ENCODE measurements at regions not wholly inside any gene's neighbourhood (a gene's known extent, or its start where the extent isn't known, plus 50 kb on each side); places are given as distances from the start of the nearest gene placed in this dataset.

DNA sequence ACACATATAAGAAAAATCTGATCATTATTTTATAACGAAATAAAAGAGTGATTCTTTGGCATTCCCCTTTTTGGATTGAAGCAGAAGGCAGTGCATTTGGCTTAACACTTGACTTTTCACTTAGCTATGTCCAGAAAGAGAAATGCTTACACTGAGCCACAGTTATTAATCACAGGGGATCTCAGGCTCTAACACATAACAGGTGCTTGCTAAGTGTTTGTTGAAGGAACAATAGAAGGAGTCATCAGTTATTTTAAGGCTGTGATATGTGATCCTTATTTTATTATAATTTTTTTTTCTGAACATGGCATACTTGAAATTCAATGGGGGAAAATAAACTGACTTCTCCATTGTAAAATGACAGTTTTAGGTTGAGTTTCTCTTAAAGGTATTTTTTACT is 209.5 kb downstream of the UBE2E3 start:
- no peaks in the 10 kb centered on the region for H3K4me1 ChIP-seq (ENCODE audit: control insufficient read depth, insufficient read depth, low read length)
- H3K27me3 ChIP-seq (replicated peaks; ENCODE audit: control insufficient read depth, insufficient read depth, low read length): no peaks in the 10 kb centered on the region
- no peak overlapping the region for H3K9ac ChIP-seq (ENCODE audit: low read length)
- H3K9me3 ChIP-seq (ENCODE audit: control insufficient read depth, low read length): no peaks in the 10 kb centered on the region
- no peak overlapping the region for H3K4me3 ChIP-seq (ENCODE audit: low read length)
- no peak for DNase-seq (ENCODE audit: low read depth)
- no peaks in the 10 kb centered on the region for H3K36me3 ChIP-seq (ENCODE audit: control insufficient read depth, insufficient read depth, low read length, severe bottlenecking)

DNA sequence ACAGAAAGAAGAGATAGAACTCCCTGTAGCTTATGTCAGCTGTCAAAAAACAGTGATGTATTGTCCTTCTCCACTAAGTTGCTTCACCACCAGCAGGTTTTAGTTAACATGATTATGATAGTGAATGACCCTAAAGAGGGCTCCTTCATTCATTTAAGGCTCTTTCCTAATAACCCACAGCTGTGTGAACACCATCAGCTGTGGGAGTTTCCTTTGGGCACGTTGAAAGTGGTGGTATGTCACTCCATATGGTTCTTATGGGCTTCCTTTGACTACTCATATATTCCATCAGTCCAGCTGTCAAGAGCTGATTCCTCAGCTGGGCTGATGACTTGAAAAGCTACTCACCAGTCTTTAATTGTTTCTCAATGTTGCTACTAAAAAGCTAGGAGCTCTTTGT is 210.3 kb downstream of the UBE2E3 start:
- no peak for DNase-seq (ENCODE audit: low read depth)

DNA sequence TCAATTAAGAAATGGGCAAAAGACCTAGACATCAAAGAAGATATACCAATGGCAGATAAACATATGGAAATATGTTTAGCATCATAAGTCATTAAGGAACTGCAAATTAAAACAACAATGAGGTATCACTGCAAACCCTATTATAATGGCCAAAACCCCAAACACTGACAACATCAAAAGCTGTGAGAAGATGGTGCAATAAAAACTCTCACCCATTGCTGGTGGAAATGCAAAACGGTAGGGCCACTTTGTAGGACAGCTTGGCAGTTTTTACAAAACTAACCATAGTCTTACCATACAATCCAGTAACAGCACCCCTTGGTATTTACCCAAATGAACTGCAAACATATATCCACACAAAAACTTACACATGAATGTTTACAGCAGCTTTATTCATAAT is 213.1 kb downstream of the UBE2E3 start:
- no peak overlapping the region for H3K9ac ChIP-seq (ENCODE audit: low read length)
- H3K4me1 ChIP-seq (ENCODE audit: control insufficient read depth, insufficient read depth, low read length): no peaks in the 10 kb centered on the region
- H3K4me3 ChIP-seq (ENCODE audit: low read length): no peak overlapping the region

More for the DNA sequence above, 210.3 kb downstream of the UBE2E3 start:
- Histone ChIP-seq H3K4me1 (ENCODE audit: control insufficient read depth, insufficient read depth, low read length) (no peaks in the 10 kb centered on the region), H3K9me3 (ENCODE audit: control insufficient read depth, low read length) (no peaks in the 10 kb centered on the region), H3K27me3 (replicated peaks; ENCODE audit: control insufficient read depth, insufficient read depth, low read length) (no peaks in the 10 kb centered on the region), H3K4me3 (ENCODE audit: low read length) (no peak overlapping the region), H3K9ac (ENCODE audit: low read length) (no peak overlapping the region), H3K36me3 (ENCODE audit: control insufficient read depth, insufficient read depth, low read length, severe bottlenecking) (no peaks in the 10 kb centered on the region)

GRCh38 chr2:181196401-181196800 is 216.0 kb downstream of the UBE2E3 start:
- no peak for DNase-seq (ENCODE audit: low read depth)
- Histone ChIP-seq H3K36me3 (ENCODE audit: control insufficient read depth, insufficient read depth, low read length, severe bottlenecking) (no peaks in the 10 kb centered on the region), H3K4me1 (ENCODE audit: control insufficient read depth, insufficient read depth, low read length) (no peaks in the 10 kb centered on the region), H3K27me3 (replicated peaks; ENCODE audit: control insufficient read depth, insufficient read depth, low read length) (no peaks in the 10 kb centered on the region), H3K4me3 (ENCODE audit: low read length) (no peak overlapping the region), H3K9me3 (ENCODE audit: control insufficient read depth, low read length) (no peaks in the 10 kb centered on the region), H3K9ac (ENCODE audit: low read length) (no peak overlapping the region)

More for the DNA sequence above, 213.1 kb downstream of the UBE2E3 start:
- H3K36me3 ChIP-seq (ENCODE audit: control insufficient read depth, insufficient read depth, low read length, severe bottlenecking): no peaks in the 10 kb centered on the region
- H3K9me3 ChIP-seq (ENCODE audit: control insufficient read depth, low read length): no peaks in the 10 kb centered on the region
- H3K27me3 ChIP-seq (replicated peaks; ENCODE audit: control insufficient read depth, insufficient read depth, low read length): no peaks in the 10 kb centered on the region
- no peak for DNase-seq (ENCODE audit: low read depth)

DNA sequence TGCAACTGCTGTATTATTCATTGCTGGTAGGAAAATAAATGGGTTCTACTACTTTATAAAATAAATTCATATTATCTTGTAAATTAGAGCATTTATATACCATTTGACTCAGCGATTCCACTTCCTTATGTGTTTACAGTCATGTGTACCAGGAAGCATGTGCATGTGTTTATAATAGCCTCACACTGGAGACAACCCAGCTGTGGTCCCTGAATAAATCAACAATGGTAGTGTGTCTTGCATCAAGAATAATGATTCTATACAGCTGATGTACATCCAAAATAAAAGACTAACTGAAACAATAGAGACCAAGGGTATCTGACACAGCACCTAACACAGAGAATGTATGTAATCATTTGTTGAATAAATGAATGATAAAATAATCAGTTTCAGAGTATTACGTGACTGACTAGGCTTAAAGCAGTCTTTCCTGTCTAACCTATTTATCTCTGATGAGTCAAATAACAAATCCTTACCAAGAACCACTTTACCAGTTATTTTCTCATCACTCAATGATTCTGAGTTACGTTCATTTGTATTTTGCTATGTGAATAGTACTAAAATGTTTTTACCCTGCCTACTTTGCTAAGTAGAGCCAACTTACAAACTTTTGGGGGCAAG is 216.8 kb downstream of the UBE2E3 start:
- Histone ChIP-seq H3K36me3 (ENCODE audit: control insufficient read depth, insufficient read depth, low read length, severe bottlenecking) (no peaks in the 10 kb centered on the region), H3K9me3 (ENCODE audit: control insufficient read depth, low read length) (no peaks in the 10 kb centered on the region), H3K9ac (ENCODE audit: low read length) (no peak overlapping the region), H3K27me3 (replicated peaks; ENCODE audit: control insufficient read depth, insufficient read depth, low read length) (no peaks in the 10 kb centered on the region), H3K4me3 (ENCODE audit: low read length) (no peak overlapping the region), H3K4me1 (ENCODE audit: control insufficient read depth, insufficient read depth, low read length) (no peaks in the 10 kb centered on the region)
- DNase-seq (ENCODE audit: low read depth): no peak

DNA sequence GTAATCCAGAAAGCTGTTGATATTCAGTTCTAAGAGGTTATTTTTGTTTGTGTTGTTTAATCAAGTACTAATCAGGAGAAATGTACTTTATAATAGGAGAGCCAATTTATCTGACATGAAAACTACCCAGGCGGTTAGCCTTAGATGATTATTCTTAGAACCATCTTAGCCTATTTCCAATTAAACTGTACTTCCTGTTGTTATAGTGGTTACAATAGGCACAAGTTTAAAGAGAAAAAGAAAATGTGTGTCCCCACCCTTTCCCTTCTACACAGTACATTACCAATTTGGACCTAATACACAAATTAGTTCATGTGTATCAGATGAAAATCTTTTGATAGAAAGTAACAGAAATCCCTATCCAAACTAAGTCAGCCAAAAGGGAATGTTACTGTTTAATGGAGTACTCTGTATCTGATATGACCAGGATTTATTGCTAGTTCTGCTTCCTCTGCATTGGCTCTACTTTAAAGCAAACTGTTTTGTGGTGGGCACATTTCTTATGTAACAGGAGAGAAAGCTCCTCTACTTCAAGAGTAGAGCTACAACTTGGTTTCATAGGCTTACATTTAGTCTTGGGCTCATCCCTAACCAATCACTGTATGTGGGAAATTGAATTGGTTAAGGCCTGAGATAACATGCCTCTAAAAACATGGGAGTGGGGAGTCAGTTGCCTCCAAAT is 217.9 kb downstream of the UBE2E3 start:
- no peaks in the 10 kb centered on the region for H3K9me3 ChIP-seq (ENCODE audit: control insufficient read depth, low read length)
- H3K4me1 ChIP-seq (ENCODE audit: control insufficient read depth, insufficient read depth, low read length): peaks cover 5% of the 10 kb centered on the region
- no peak overlapping the region for H3K4me3 ChIP-seq (ENCODE audit: low read length)
- H3K9ac ChIP-seq (ENCODE audit: low read length): no peak overlapping the region
- no peaks in the 10 kb centered on the region for H3K27me3 ChIP-seq (replicated peaks; ENCODE audit: control insufficient read depth, insufficient read depth, low read length)
- no peaks in the 10 kb centered on the region for H3K36me3 ChIP-seq (ENCODE audit: control insufficient read depth, insufficient read depth, low read length, severe bottlenecking)
- DNase-seq (ENCODE audit: low read depth): no peak

DNA sequence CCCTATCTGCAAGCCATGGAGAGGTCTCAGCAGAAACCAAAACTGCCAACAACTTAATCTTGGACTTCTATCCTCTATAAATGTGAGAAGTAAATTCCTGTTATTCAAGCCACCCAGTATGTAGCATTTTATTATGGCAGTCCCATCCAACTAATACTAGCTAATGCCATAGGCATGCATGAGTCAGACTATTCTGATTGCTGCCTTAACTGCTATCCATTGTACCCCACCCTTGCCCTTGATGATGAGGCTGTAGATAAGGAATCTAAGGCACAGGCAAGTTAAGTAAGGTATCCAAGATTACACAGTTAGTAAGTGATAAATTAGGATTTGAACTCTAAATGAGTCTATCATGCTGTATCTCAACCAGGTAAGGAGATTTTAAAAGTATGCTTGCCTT is 223.0 kb downstream of the UBE2E3 start:
- Histone ChIP-seq H3K9ac (ENCODE audit: low read length) (no peak overlapping the region), H3K9me3 (ENCODE audit: control insufficient read depth, low read length) (peaks cover 5% of the 10 kb centered on the region), H3K4me3 (ENCODE audit: low read length) (no peak overlapping the region), H3K4me1 (ENCODE audit: control insufficient read depth, insufficient read depth, low read length) (peaks cover 12% of the 10 kb centered on the region), H3K36me3 (ENCODE audit: control insufficient read depth, insufficient read depth, low read length, severe bottlenecking) (no peaks in the 10 kb centered on the region), H3K27me3 (replicated peaks; ENCODE audit: control insufficient read depth, insufficient read depth, low read length) (no peaks in the 10 kb centered on the region)
- DNase-seq (ENCODE audit: low read depth): peak; percentile 53

DNA sequence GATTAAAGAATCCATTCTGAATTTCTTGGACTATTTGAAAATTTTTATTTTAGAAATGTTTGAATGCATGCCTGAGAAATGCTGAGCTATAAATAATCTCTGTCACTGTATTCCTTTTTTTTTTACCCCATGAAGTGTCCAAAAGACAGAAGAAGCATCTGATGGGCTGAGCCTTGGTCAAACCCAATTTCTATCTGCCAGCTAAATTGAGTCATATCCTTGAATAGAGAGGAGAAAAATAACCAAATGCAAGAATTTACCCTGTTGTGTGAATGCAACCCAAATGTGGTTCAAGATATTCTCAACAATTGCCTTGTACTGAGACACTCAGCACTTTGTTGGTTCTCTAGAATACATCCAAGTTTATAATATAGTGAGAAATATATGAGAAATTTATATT is 223.5 kb downstream of the UBE2E3 start:
- Histone ChIP-seq H3K36me3 (ENCODE audit: control insufficient read depth, insufficient read depth, low read length, severe bottlenecking) (no peaks in the 10 kb centered on the region), H3K9me3 (ENCODE audit: control insufficient read depth, low read length) (peaks cover 5% of the 10 kb centered on the region), H3K9ac (ENCODE audit: low read length) (no peak overlapping the region), H3K4me1 (ENCODE audit: control insufficient read depth, insufficient read depth, low read length) (peaks cover 12% of the 10 kb centered on the region), H3K27me3 (replicated peaks; ENCODE audit: control insufficient read depth, insufficient read depth, low read length) (no peaks in the 10 kb centered on the region), H3K4me3 (ENCODE audit: low read length) (no peak overlapping the region)
- DNase-seq (ENCODE audit: low read depth): peak; percentile 7

DNA sequence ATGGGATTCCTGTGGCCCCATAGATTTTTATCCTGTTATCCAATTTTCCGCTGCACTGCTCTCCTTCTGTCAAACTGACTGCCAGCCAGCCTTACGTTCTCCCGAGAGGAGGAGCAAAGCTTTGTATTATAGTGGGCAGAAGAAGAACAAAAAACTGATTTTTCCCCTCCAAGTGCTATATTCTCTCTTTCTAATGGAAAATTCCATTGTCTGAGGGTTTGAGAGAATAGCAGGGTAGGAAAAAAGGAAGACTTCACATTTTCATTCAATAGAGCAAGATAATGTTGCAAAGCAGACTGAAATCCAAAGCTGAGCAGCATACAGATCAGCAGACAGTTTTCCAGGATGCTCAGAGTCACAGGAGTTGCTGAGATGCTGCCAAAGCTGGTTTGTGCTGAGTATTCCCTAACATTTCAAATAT is 238.0 kb downstream of the UBE2E3 start:
- Histone ChIP-seq H3K9me3 (ENCODE audit: control insufficient read depth, low read length) (no peaks in the 10 kb centered on the region), H3K36me3 (ENCODE audit: control insufficient read depth, insufficient read depth, low read length, severe bottlenecking) (no peaks in the 10 kb centered on the region), H3K4me1 (ENCODE audit: control insufficient read depth, insufficient read depth, low read length) (no peaks in the 10 kb centered on the region), H3K4me3 (ENCODE audit: low read length) (no peak overlapping the region), H3K9ac (ENCODE audit: low read length) (no peak overlapping the region), H3K27me3 (replicated peaks; ENCODE audit: control insufficient read depth, insufficient read depth, low read length) (no peaks in the 10 kb centered on the region)
- no peak for DNase-seq (ENCODE audit: low read depth)

DNA sequence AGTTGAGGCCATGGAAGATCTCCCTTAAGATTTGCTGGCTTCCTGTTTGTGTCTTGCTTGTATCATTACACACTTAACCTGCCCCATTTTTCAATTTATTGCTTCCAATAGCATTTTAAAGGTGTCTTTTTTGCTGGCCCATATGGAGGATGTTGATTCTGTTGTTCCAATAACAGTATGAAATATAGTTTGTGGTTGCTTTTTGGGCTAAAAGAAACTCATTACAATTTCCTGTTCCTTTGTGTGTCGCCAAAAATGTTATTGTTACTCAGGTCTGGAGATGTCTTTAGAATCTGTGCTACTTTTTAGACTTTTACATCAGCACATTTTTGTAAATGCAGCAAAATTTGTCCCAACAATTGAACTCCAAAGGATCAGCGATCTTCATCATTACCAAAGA is 234.0 kb upstream of the ITGA4 start:
- H3K4me1 ChIP-seq (ENCODE audit: control insufficient read depth, insufficient read depth, low read length): no peaks in the 10 kb centered on the region
- no peak overlapping the region for H3K9ac ChIP-seq (ENCODE audit: low read length)
- no peaks in the 10 kb centered on the region for H3K27me3 ChIP-seq (replicated peaks; ENCODE audit: control insufficient read depth, insufficient read depth, low read length)
- DNase-seq (ENCODE audit: low read depth): no peak
- H3K4me3 ChIP-seq (ENCODE audit: low read length): no peak overlapping the region
- H3K9me3 ChIP-seq (ENCODE audit: control insufficient read depth, low read length): no peaks in the 10 kb centered on the region
- no peaks in the 10 kb centered on the region for H3K36me3 ChIP-seq (ENCODE audit: control insufficient read depth, insufficient read depth, low read length, severe bottlenecking)

DNA sequence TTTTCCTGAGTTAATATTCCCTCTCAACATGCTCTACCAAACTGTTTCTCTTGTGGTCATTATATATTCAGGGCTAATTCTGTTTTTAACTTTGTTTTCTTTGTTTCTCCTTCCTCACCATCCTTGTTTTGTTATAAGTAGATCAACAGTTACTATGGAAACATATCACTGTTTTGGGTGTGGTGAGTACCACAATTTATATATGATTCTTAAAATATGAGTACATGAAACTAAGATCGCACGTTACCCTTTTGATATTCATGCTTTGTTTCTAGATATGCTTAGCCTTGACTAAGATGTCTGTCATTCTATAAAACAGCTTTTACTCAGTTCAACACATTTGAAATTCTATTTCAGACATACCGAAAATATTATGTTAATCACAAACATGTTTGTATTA is 232.3 kb upstream of the ITGA4 start:
- Histone ChIP-seq H3K9me3 (ENCODE audit: control insufficient read depth, low read length) (no peaks in the 10 kb centered on the region), H3K36me3 (ENCODE audit: control insufficient read depth, insufficient read depth, low read length, severe bottlenecking) (no peaks in the 10 kb centered on the region), H3K4me1 (ENCODE audit: control insufficient read depth, insufficient read depth, low read length) (no peaks in the 10 kb centered on the region), H3K27me3 (replicated peaks; ENCODE audit: control insufficient read depth, insufficient read depth, low read length) (no peaks in the 10 kb centered on the region), H3K9ac (ENCODE audit: low read length) (no peak overlapping the region), H3K4me3 (ENCODE audit: low read length) (no peak overlapping the region)
- DNase-seq (ENCODE audit: low read depth): no peak

DNA sequence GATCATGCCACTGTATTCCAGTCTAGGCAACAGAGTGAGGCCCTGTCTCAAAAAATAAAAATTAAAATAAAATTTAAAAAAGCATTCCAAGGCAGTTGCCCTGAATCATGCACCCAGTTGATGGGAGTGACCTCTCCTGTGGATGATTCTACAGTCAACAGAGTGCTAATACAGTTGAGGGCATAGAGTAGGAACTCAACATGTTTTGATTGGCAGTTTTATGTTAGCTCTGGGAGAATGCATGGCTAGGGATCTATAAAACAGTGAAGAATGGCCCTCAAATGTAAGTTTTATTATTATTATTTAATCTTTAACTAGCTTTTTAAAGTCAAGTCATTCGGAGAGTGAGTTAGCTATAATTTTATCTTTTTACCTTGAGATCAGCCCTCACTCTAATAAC is 228.5 kb upstream of the ITGA4 start:
- no peak overlapping the region for H3K9ac ChIP-seq (ENCODE audit: low read length)
- H3K4me3 ChIP-seq (ENCODE audit: low read length): no peak overlapping the region
- no peaks in the 10 kb centered on the region for H3K9me3 ChIP-seq (ENCODE audit: control insufficient read depth, low read length)
- no peaks in the 10 kb centered on the region for H3K27me3 ChIP-seq (replicated peaks; ENCODE audit: control insufficient read depth, insufficient read depth, low read length)
- H3K4me1 ChIP-seq (ENCODE audit: control insufficient read depth, insufficient read depth, low read length): no peaks in the 10 kb centered on the region
- no peak for DNase-seq (ENCODE audit: low read depth)
- no peaks in the 10 kb centered on the region for H3K36me3 ChIP-seq (ENCODE audit: control insufficient read depth, insufficient read depth, low read length, severe bottlenecking)

Measured in adipocyte (in vitro differentiated cells).